Endothelial cell of umbilical vein (primary cell): ENCODE measurements at regions not wholly inside any gene's neighbourhood (a gene's known extent, or its start where the extent isn't known, plus 50 kb on each side); places are given as distances from the start of the nearest gene placed in this dataset.

Experiments used
- BruUV-seq: library from RNA; stranded (reverse); fragments of 400-500 nt; replicated peaks from 2 replicates; lab custom pipeline; 2021; lab: Mats Ljungman, UMichigan
- CTCF ChIA-PET: fragments of 300-600, 350-600 bp; sonication (Branson Sonifier 250); formaldehyde crosslinking; loops from one replicate; lab custom pipeline; 2021; ENCODE audit warnings: antibody characterized with exemption, inconsistent platforms; lab: Charles Lee
- POLR2A ChIA-PET: fragments of 300-600, 350-600 bp; sonication (Branson Sonifier 250); formaldehyde crosslinking; loops from one replicate; lab custom pipeline; 2021; ENCODE audit warnings: antibody characterized with exemption, inconsistent platforms; lab: Charles Lee
- DNase-seq: peaks from one replicate; pipeline ENCODE4 v3.0.0-alpha.2; 2011; ENCODE audit warnings: low read depth, low spot score
- FAIRE-seq: peaks from 2 replicates; lab custom pipeline; 2011; peaks lifted over from hg19 to GRCh38; lab: Jason Lieb, UNC
- H2AFZ ChIP-seq: 2 replicates; pipeline ENCODE4 v1.6.0; 2012; ENCODE audit warnings: low read depth, low read length, control low read depth, inconsistent platforms
- H3K27ac ChIP-seq: 2 replicates; pipeline ENCODE4 v1.5.1; 2011; ENCODE audit warnings: low read depth, mild to moderate bottlenecking, control low read depth, low read length, moderate library complexity; ENCODE audit not compliant: insufficient read depth
- H3K27me3 ChIP-seq, 2 experiments: 2 replicates each; pipeline versions ENCODE4 v1.6.0 to v1.6.1; 2011; ENCODE audit warnings: low read length in 2 of 2, mixed read lengths in 1 of 2; ENCODE audit not compliant: control insufficient read depth in 2 of 2, insufficient read depth in 2 of 2
- H3K36me3 ChIP-seq, 2 experiments: 2 replicates in 1 of 2; 3 replicates in 1 of 2; pipeline ENCODE4 v1.5.1; 2011; ENCODE audit warnings: low read length in 2 of 2, mild to moderate bottlenecking in 1 of 2, moderate library complexity in 1 of 2; ENCODE audit not compliant: control insufficient read depth in 2 of 2, insufficient read depth in 2 of 2; ENCODE audit errors: extremely low read depth in 1 of 2
- H3K4me1 ChIP-seq: 3 replicates; pipeline ENCODE4 v1.5.1; 2011; ENCODE audit warnings: mild to moderate bottlenecking, low read length; ENCODE audit not compliant: control insufficient read depth, insufficient read depth; ENCODE audit errors: extremely low read depth
- H3K4me2 ChIP-seq: 2 replicates; pipeline ENCODE4 v1.6.1; 2011; ENCODE audit warnings: low read length, control low read depth, mixed read lengths; ENCODE audit not compliant: insufficient read depth
- H3K4me3 ChIP-seq, 3 experiments: fragments of 200-600 bp in 1 of 3; sonication (generic), shearing (Covaris generic) in 1 of 3; replicated peaks in 1 of 3; 2 replicates each; pipeline ENCODE4 v1.5.1; 2011 to 2016; ENCODE audit warnings: control low read depth in 3 of 3, low read length in 3 of 3, mild to moderate bottlenecking in 2 of 3, inconsistent platforms in 1 of 3, low read depth in 1 of 3, moderate library complexity in 1 of 3; ENCODE audit not compliant: insufficient read depth in 1 of 3
- H3K79me2 ChIP-seq: 2 replicates; pipeline ENCODE4 v1.6.0; 2012; ENCODE audit warnings: low read length, inconsistent platforms; ENCODE audit not compliant: control insufficient read depth, insufficient read depth
- H3K9ac ChIP-seq: replicated peaks from 2 replicates; pipeline ENCODE3; 2011; ENCODE audit warnings: low read length, control low read depth; ENCODE audit not compliant: insufficient read depth; ENCODE audit errors: extremely low read depth
- H3K9me1 ChIP-seq: replicated peaks from 3 replicates; pipeline ENCODE4 v1.6.0; 2011; ENCODE audit warnings: mild to moderate bottlenecking, low read length; ENCODE audit not compliant: control insufficient read depth, insufficient read depth; ENCODE audit errors: extremely low read depth
- H3K9me3 ChIP-seq: replicated peaks from 2 replicates; pipeline ENCODE4 v1.5.1; 2012; ENCODE audit warnings: low read length, inconsistent platforms; ENCODE audit not compliant: control insufficient read depth, insufficient read depth
- H4K20me1 ChIP-seq: replicated peaks from 2 replicates; pipeline ENCODE3; 2011; ENCODE audit warnings: mild to moderate bottlenecking, low read length; ENCODE audit not compliant: control insufficient read depth, insufficient read depth; ENCODE audit errors: extremely low read depth
- GATA2 ChIP-seq: IDR thresholded peaks from 2 replicates; pipeline ENCODE4 v1.7.0; 2011; ENCODE audit warnings: low read depth, mild to moderate bottlenecking, moderate library complexity, mixed read lengths, low read length; ENCODE audit not compliant: insufficient read length, insufficient read depth
- JUN ChIP-seq: IDR thresholded peaks from 2 replicates; pipeline ENCODE4 v1.6.1; 2011; ENCODE audit warnings: borderline replicate concordance, low read depth; ENCODE audit not compliant: insufficient read length, insufficient read depth
- MYC ChIP-seq: IDR thresholded peaks from one replicate; pipeline ENCODE4 v1.6.1; 2011; ENCODE audit warnings: mild to moderate bottlenecking, low read depth, low read length
- POLR2A ChIP-seq: IDR thresholded peaks from 2 replicates; pipeline ENCODE4 v1.6.1; 2012; ENCODE audit warnings: low read depth, mild to moderate bottlenecking, control low read depth, low read length
- POLR2AphosphoS5 ChIP-seq: IDR thresholded peaks from 2 replicates; pipeline ENCODE4 v1.6.1; 2012; ENCODE audit warnings: low read depth, mild to moderate bottlenecking, control low read depth, low read length, moderate library complexity; ENCODE audit not compliant: insufficient read depth
- dilution Hi-C: fragments of 300-500 bp; cut with MboI; formaldehyde crosslinking; loops from one replicate; pipeline ENCODE4 v1.15.0; 2019; ENCODE audit warnings: low sequenced_read_pairs; ENCODE audit not compliant: extremely low pct_ligation_motif_present
- intact Hi-C: fragments of 100-400 bp; cut with micrococcal nuclease; formaldehyde crosslinking; loops from one replicate; pipeline ENCODE4 v1.10.0; 2022
- TF ChIP-seq, protein P1 (sequence below), 2 donors: IDR thresholded peaks; 1 replicate in 1 of 2; 2 replicates in 1 of 2; pipeline ENCODE4 v1.5.1; 2011; ENCODE audit warnings: low read length in 2 of 2, mild to moderate bottlenecking in 2 of 2, moderate library complexity in 2 of 2, control low read depth in 1 of 2, inconsistent platforms in 1 of 2, low read depth in 1 of 2; ENCODE audit not compliant: insufficient read depth in 1 of 2; ENCODE audit errors: extremely low read depth in 1 of 2

DNA sequence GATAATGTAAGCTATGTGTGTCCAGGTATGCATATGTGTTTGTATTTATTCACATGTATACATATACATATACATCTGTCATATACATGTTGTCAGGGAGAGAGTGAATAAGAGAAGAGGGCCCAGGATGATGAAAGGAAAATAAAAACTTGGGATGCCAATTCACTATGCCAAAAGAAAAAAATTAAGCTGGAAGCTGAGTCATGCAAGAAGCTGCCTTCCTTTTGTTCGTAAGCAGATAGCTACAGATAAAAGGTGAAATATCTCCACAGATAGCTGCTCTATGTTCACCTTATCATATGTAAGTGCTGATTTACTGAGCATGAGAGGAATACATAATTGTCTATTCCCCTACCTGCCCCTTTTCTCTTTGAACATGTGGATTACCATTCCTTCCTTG, 579.9 kb downstream of the EPM2A start:
- H3K9me3 ChIP-seq, result no peaks in the 10 kb centered on the region
- dilution Hi-C loops, result no loop called here
- H3K4me3 ChIP-seq, result no peak overlapping the region
- DNase-seq (no peak), FAIRE-seq (no peak)
- intact Hi-C loops, result no loop called here
- H3K27ac ChIP-seq, result no peak overlapping the region
- H3K9ac ChIP-seq, result no peak overlapping the region
- H3K36me3 ChIP-seq, result no peaks in the 10 kb centered on the region
- H3K4me1 ChIP-seq, result no peaks in the 10 kb centered on the region
- no peaks in the 10 kb centered on the region for H4K20me1 ChIP-seq
- no peak overlapping the region for H2AFZ ChIP-seq
- BruUV-seq, result no TSS peak
- H3K9me1 ChIP-seq, result no peaks in the 10 kb centered on the region
- H3K79me2 ChIP-seq, result no peaks in the 10 kb centered on the region
- TF ChIP-seq GATA2 (no peak), MYC (no peak), POLR2AphosphoS5 (no peak), JUN (no peak), POLR2A (no peak)
- TF ChIP-seq, protein P1, sequence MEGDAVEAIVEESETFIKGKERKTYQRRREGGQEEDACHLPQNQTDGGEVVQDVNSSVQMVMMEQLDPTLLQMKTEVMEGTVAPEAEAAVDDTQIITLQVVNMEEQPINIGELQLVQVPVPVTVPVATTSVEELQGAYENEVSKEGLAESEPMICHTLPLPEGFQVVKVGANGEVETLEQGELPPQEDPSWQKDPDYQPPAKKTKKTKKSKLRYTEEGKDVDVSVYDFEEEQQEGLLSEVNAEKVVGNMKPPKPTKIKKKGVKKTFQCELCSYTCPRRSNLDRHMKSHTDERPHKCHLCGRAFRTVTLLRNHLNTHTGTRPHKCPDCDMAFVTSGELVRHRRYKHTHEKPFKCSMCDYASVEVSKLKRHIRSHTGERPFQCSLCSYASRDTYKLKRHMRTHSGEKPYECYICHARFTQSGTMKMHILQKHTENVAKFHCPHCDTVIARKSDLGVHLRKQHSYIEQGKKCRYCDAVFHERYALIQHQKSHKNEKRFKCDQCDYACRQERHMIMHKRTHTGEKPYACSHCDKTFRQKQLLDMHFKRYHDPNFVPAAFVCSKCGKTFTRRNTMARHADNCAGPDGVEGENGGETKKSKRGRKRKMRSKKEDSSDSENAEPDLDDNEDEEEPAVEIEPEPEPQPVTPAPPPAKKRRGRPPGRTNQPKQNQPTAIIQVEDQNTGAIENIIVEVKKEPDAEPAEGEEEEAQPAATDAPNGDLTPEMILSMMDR (IDR thresholded peaks at IDR 0.05; ENCODE audit: extremely low read depth in 1 of 2, insufficient read depth in 1 of 2, low read depth in 1 of 2, low read length in 2 of 2), result no peak
- ChIA-PET POLR2A (no interaction called here), CTCF (interaction anchor here (0.7 to 1.4 kb wide), 2 partner anchors 18 to 548 kb away, joined by 3 to 5 read pairs; no protein-coding TSS in a partner anchor)
- H3K27me3 ChIP-seq, result no peaks in the 10 kb centered on the region
- no peak overlapping the region for H3K4me2 ChIP-seq
